HCT116 (cell line): ENCODE measurements at regions not wholly inside any gene's neighbourhood (a gene's known extent, or its start where the extent isn't known, plus 50 kb on each side); places are given as distances from the start of the nearest gene placed in this dataset.

Source experiments
- ATAC-seq: fragments of 200-7000 bp; cut with Tn5 transposase; 2 replicates; pipeline ENCODE4 v1.9.1; 2020; ENCODE audit warnings: mild to moderate bottlenecking, moderate library complexity
- BruUV-seq: library from RNA; stranded (reverse); fragments of 400-500 nt; replicated peaks from 2 replicates; lab custom pipeline; 2021; lab: Mats Ljungman, UMichigan
- CTCF ChIA-PET: fragments of 300-600 bp; sonication (Branson Sonifier 250); formaldehyde crosslinking; loops from one replicate; lab custom pipeline; 2021; ENCODE audit warnings: antibody characterized with exemption; lab: Charles Lee
- POLR2A ChIA-PET: fragments of 300-600, 350-600 bp; sonication (Branson Sonifier 250); formaldehyde crosslinking; loops from one replicate; lab custom pipeline; 2021; ENCODE audit warnings: antibody characterized with exemption; lab: Charles Lee
- RAD21 ChIA-PET, 2 experiments: fragments of 300-600 bp; sonication (Branson Sonifier 250); formaldehyde crosslinking; loops; one replicate each; lab custom pipeline; 2023; ENCODE audit warnings: low total read pairs in 2 of 2; ENCODE audit not compliant: uncharacterized antibody in 2 of 2, unreplicated experiment in 2 of 2, low non-redundant PET in 1 of 2; lab: Charles Lee
- DNase-seq: peaks from one replicate; pipeline ENCODE4 v3.0.0-alpha.2; 2010; ENCODE audit warnings: low read depth, low spot score
- H2AFZ ChIP-seq: fragments of 200-600 bp; shearing (Covaris generic), sonication (generic); 2 replicates; pipeline ENCODE4 v1.6.1; 2017; ENCODE audit warnings: low read depth, mixed run types, mixed read lengths, antibody characterized with exemption, low read length; ENCODE audit not compliant: poor library complexity, severe bottlenecking
- H3K27ac ChIP-seq: 2 replicates; pipeline ENCODE4 v1.5.1; 2012; ENCODE audit warnings: low read depth, low read length
- H3K27me3 ChIP-seq: fragments of 200-600 bp; sonication (generic); 2 replicates; pipeline ENCODE4 v1.6.1; 2016; ENCODE audit warnings: mixed run types, low read length, mixed read lengths; ENCODE audit not compliant: insufficient read depth
- H3K36me3 ChIP-seq, 2 experiments: fragments of 200-500 bp in 1 of 2; fragments of 200-600 bp in 1 of 2; sonication (Bioruptor generic) in 1 of 2; sonication (generic) in 1 of 2; 2 replicates each; pipeline versions ENCODE4 v1.5.1 to v1.6.1; 2014 to 2016; ENCODE audit warnings: low read length in 2 of 2, inconsistent platforms in 1 of 2, mixed read lengths in 1 of 2, mixed run types in 1 of 2; ENCODE audit not compliant: insufficient read depth in 2 of 2, control insufficient read depth in 1 of 2
- H3K4me1 ChIP-seq, 2 experiments: fragments of 200-600 bp in 1 of 2; sonication (generic) in 1 of 2; 2 replicates each; pipeline versions ENCODE4 v1.5.1 to v1.6.1; 2012 to 2017; ENCODE audit warnings: low read length in 2 of 2, inconsistent platforms in 1 of 2, mild to moderate bottlenecking in 1 of 2, mixed read lengths in 1 of 2, mixed run types in 1 of 2, moderate library complexity in 1 of 2; ENCODE audit not compliant: insufficient read depth in 2 of 2, control insufficient read depth in 1 of 2
- H3K4me2 ChIP-seq: fragments of 200-600 bp; sonication (generic); 2 replicates; pipeline ENCODE4 v1.6.1; 2017; ENCODE audit warnings: mixed run types, low read length, mixed read lengths
- H3K4me3 ChIP-seq, 2 experiments: fragments of 200-600 bp in 1 of 2; sonication (generic) in 1 of 2; replicated peaks in 1 of 2; 2 replicates each; pipeline ENCODE4 v1.5.1; 2011 to 2016; ENCODE audit warnings: low read length in 2 of 2, control low read depth in 1 of 2, low read depth in 1 of 2, mild to moderate bottlenecking in 1 of 2, mixed read lengths in 1 of 2, mixed run types in 1 of 2
- H3K79me2 ChIP-seq: fragments of 200-600 bp; sonication (generic); 2 replicates; pipeline ENCODE4 v1.6.1; 2017; ENCODE audit warnings: mild to moderate bottlenecking, mixed run types, low read length, moderate library complexity, mixed read lengths; ENCODE audit not compliant: insufficient read depth
- H3K9ac ChIP-seq: fragments of 200-600 bp; sonication (generic); 2 replicates; pipeline ENCODE4 v1.6.1; 2016; ENCODE audit warnings: low read length, mixed read lengths
- H3K9me2 ChIP-seq: fragments of 200-600 bp; sonication (generic), shearing (Covaris generic); 2 replicates; pipeline ENCODE4 v1.6.1; 2017; ENCODE audit warnings: mixed run types, mild to moderate bottlenecking, moderate library complexity; ENCODE audit not compliant: insufficient read depth
- H3K9me3 ChIP-seq, 2 experiments: fragments of 200-500 bp in 1 of 2; fragments of 200-600 bp in 1 of 2; sonication (Bioruptor generic) in 1 of 2; sonication (generic) in 1 of 2; 2 replicates each; pipeline ENCODE4 v1.6.1; 2014 to 2017; ENCODE audit warnings: low read length in 2 of 2, mixed read lengths in 2 of 2, inconsistent platforms in 1 of 2, low read depth in 1 of 2, mild to moderate bottlenecking in 1 of 2, mixed run types in 1 of 2, moderate library complexity in 1 of 2; ENCODE audit not compliant: control insufficient read depth in 1 of 2, insufficient read depth in 1 of 2
- H4K20me1 ChIP-seq: fragments of 200-600 bp; sonication (generic), shearing (Covaris generic); 2 replicates; pipeline ENCODE4 v1.6.1; 2017; ENCODE audit warnings: mixed run types, mild to moderate bottlenecking, moderate library complexity; ENCODE audit not compliant: insufficient read depth
- CBX3 ChIP-seq: IDR thresholded peaks from 2 replicates; pipeline ENCODE4 v1.6.1; 2012; ENCODE audit warnings: low read depth
- CEBPB ChIP-seq: IDR thresholded peaks from 2 replicates; pipeline ENCODE4 v1.6.1; 2012; ENCODE audit warnings: low read depth
- EGR1 ChIP-seq: IDR thresholded peaks from 2 replicates; pipeline ENCODE4 v1.6.1; 2012; ENCODE audit warnings: low read depth
- ELF1 ChIP-seq: IDR thresholded peaks from 2 replicates; pipeline ENCODE4 v1.6.1; 2012; ENCODE audit warnings: low read depth, borderline replicate concordance
- EZH2 ChIP-seq: fragments of 200-600 bp; sonication (generic); IDR thresholded peaks from 2 replicates; pipeline ENCODE4 v1.6.1; 2017; ENCODE audit warnings: antibody characterized with exemption, mixed run types
- EZH2phosphoT487 ChIP-seq: fragments of 200-600 bp; IDR thresholded peaks from 2 replicates; pipeline ENCODE4 v1.6.1; 2018; ENCODE audit warnings: antibody characterized with exemption, borderline replicate concordance
- FOSL1 ChIP-seq: IDR thresholded peaks from 2 replicates; pipeline ENCODE4 v1.6.1; 2012; ENCODE audit warnings: low read depth
- JUND ChIP-seq: IDR thresholded peaks from 2 replicates; pipeline ENCODE4 v1.6.1; 2012
- POLR2A ChIP-seq: IDR thresholded peaks from 2 replicates; pipeline ENCODE4 v1.7.0; 2011; ENCODE audit warnings: borderline replicate concordance; ENCODE audit not compliant: insufficient read depth, insufficient read length; ENCODE audit errors: extremely low read depth
- POLR2AphosphoS5 ChIP-seq: IDR thresholded peaks from 2 replicates; pipeline ENCODE4 v1.6.1; 2011; ENCODE audit warnings: mild to moderate bottlenecking, low read depth, low read length, moderate library complexity
- RAD21 ChIP-seq: IDR thresholded peaks from 2 replicates; pipeline ENCODE4 v1.6.1; 2012; ENCODE audit warnings: low read depth, mild to moderate bottlenecking
- SIN3A ChIP-seq: IDR thresholded peaks from 2 replicates; pipeline ENCODE4 v1.6.1; 2012; ENCODE audit warnings: low read depth
- SRF ChIP-seq: IDR thresholded peaks from 2 replicates; pipeline ENCODE4 v1.6.1; 2012; ENCODE audit warnings: low read depth
- TCF7L2 ChIP-seq: IDR thresholded peaks from 2 replicates; pipeline ENCODE4 v1.7.0; 2011; ENCODE audit warnings: borderline replicate concordance, inconsistent platforms; ENCODE audit not compliant: insufficient read depth, insufficient read length; ENCODE audit errors: extremely low read depth
- YY1 ChIP-seq: IDR thresholded peaks from 2 replicates; pipeline ENCODE4 v1.6.1; 2011; ENCODE audit warnings: low read length, low read depth, moderate library complexity, mild to moderate bottlenecking; ENCODE audit not compliant: insufficient replicate concordance; ENCODE audit errors: extremely low read depth
- ZBTB33 ChIP-seq: IDR thresholded peaks from 2 replicates; pipeline ENCODE4 v1.6.1; 2011; ENCODE audit warnings: mild to moderate bottlenecking, low read length, moderate library complexity; ENCODE audit not compliant: insufficient replicate concordance; ENCODE audit errors: extremely low read depth
- ZFX ChIP-seq: fragments of 450-650 bp; IDR thresholded peaks from 2 replicates; pipeline ENCODE4 v1.6.1; 2017
- ZNF274 ChIP-seq: fragments of 200-500 bp; sonication (Bioruptor generic); IDR thresholded peaks from 2 replicates; pipeline ENCODE4 v1.6.1; 2014; ENCODE audit warnings: mild to moderate bottlenecking, low read depth, low read length, inconsistent platforms
- intact Hi-C: fragments of 100-400 bp; cut with micrococcal nuclease; formaldehyde crosslinking; loops from 2 replicates; pipeline ENCODE4 v1.10.0; 2022
- TF ChIP-seq, protein P1 (sequence below): IDR thresholded peaks from 2 replicates; pipeline ENCODE4 v1.6.1; 2012

- Histone ChIP-seq H3K27ac (no peak overlapping the region), H2AFZ (no peak overlapping the region), H3K27me3 (0 out of 2 replicates have a peak, but pooled peaks cover 5% of the 10 kb centered on the region), H3K4me3 (no peak overlapping the region), H3K9ac (no peak overlapping the region), H3K9me2 (no peaks in the 10 kb centered on the region), H3K9me3 (no peaks in the 10 kb centered on the region), H3K4me2 (no peak overlapping the region), H3K36me3 (no peaks in the 10 kb centered on the region), H4K20me1 (no peaks in the 10 kb centered on the region), H3K79me2 (no peaks in the 10 kb centered on the region), H3K4me1 (no peaks in the 10 kb centered on the region)
- RAD21 ChIA-PET: no interaction called here
- TF ChIP-seq CBX3 (no peak), EGR1 (no peak), ZBTB33 (no peak), SIN3A (no peak), ZNF274 (no peak), ELF1 (no peak), YY1 (no peak), POLR2A (no peak), POLR2AphosphoS5 (no peak), ZFX (no peak), EZH2 (no peak), FOSL1 (no peak), RAD21 (no peak), EZH2phosphoT487 (no peak), JUND (no peak), CEBPB (no peak), TCF7L2 (no peak), SRF (no peak)
- TF ChIP-seq, protein P1, sequence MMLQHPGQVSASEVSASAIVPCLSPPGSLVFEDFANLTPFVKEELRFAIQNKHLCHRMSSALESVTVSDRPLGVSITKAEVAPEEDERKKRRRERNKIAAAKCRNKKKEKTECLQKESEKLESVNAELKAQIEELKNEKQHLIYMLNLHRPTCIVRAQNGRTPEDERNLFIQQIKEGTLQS: no peak
- BruUV-seq: no TSS peak
- POLR2A ChIA-PET: no interaction called here
- CTCF ChIA-PET: interaction anchor here (0.7 kb wide), 1 partner anchor 287 kb away, joined by 4 read pairs; no protein-coding TSS in a partner anchor
- DNase-seq (no peak), ATAC-seq (no peak)
- intact Hi-C loops: no loop called here
Measured at GRCh38 chr21:17674106-17674505, 61.4 kb upstream of the BTG3 start.
